ENCODE measurements at regions not wholly inside any gene's neighbourhood (a gene's known extent, or its start where the extent isn't known, plus 50 kb on each side); places are given as distances from the start of the nearest gene placed in this dataset.

DNA sequence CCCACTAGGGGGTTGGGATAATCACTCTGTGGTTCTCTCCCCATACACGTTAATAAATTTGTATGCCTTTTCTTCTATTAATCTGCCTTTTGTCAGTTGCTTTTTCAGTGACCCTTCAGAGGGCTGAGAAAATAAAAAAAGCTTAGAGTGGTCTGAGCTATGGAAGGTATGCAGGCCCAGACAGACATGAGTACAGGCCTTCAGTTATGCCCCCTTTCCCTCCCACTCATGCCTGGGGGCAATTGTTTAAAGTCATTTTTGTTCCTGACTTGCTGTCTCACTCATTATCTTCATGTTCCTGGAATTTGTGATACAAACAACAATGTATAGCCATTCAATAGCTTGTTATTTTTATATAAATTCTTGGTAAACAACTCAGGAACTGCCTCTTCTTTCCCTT, 170.8 kb downstream of the AKR1D1 start:
- intact Hi-C loops (cut with micrococcal nuclease) (no loop called here), in situ Hi-C loops (cut with MboI; ENCODE audit: low sequenced_read_pairs) (no loop called here), dilution Hi-C loops (cut with HindIII; ENCODE audit: low sequenced_read_pairs, unreplicated experiment) (no loop called here)
- Histone ChIP-seq H4K8ac (ENCODE audit: low read depth in 2 of 2, low read length in 2 of 2) (no peak overlapping the region), H3K27me3 (ENCODE audit: control insufficient read depth, insufficient read depth, low read length) (no peaks in the 10 kb centered on the region), H2BK20ac (ENCODE audit: low read depth, low read length) (no peak overlapping the region), H2AK5ac (ENCODE audit: low read depth, low read length) (no peak overlapping the region), H3K9me1 (ENCODE audit: insufficient read depth, low read length) (no peaks in the 10 kb centered on the region), H3K27ac (ENCODE audit: insufficient read depth, low read length) (no peak overlapping the region), H4K91ac (ENCODE audit: insufficient read depth, low read depth, low read length) (no peak overlapping the region), H2BK5ac (ENCODE audit: low read depth, low read length, poor library complexity, severe bottlenecking) (no peak overlapping the region), H3K56ac (ENCODE audit: extremely low read depth, insufficient read depth, low read length) (no peak overlapping the region), H3K9me3 (ENCODE audit: control insufficient read depth, insufficient read depth, low read length) (peaks cover 7% of the 10 kb centered on the region; the same call in 1 of the 2 replicates), H3K18ac (ENCODE audit: low read depth, low read length) (no peak overlapping the region), H2AK9ac (replicated peaks; ENCODE audit: low read depth, low read length, poor library complexity) (no peak overlapping the region), H3K36me3 (ENCODE audit: control insufficient read depth, insufficient read depth, low read length) (no peaks in the 10 kb centered on the region), H3K23ac (ENCODE audit: low read depth, low read length) (no peak overlapping the region), H2AFZ (replicated peaks; ENCODE audit: low read length, poor library complexity) (no peak overlapping the region), H3K4ac (ENCODE audit: low read depth, low read length) (no peak overlapping the region), H4K20me1 (ENCODE audit: insufficient read depth, low read length) (no peaks in the 10 kb centered on the region), H3K4me1 (ENCODE audit: control insufficient read depth, insufficient read depth, low read length) (no peaks in the 10 kb centered on the region), H4K5ac (ENCODE audit: low read depth, low read length) (no peak overlapping the region), H3K14ac (replicated peaks; ENCODE audit: low read depth, low read length) (no peak overlapping the region), H3K4me2 (ENCODE audit: low read depth, low read length) (no peak overlapping the region), H3K4me3 (ENCODE audit: insufficient read depth, low read depth, low read length) (no peak overlapping the region), H2BK15ac (ENCODE audit: low read depth, low read length) (no peak overlapping the region), H3K79me1 (ENCODE audit: low read depth in 1 of 2, low read length in 2 of 2) (no peaks in the 10 kb centered on the region), H2BK120ac (ENCODE audit: low read depth, low read length) (no peak overlapping the region), H3K9ac (ENCODE audit: low read depth, low read length) (no peak overlapping the region)
- TF ChIP-seq CTCF (conservative IDR thresholded peaks at IDR 0.05; ENCODE audit: low read depth, low read length), result no peak
- TF ChIP-seq MXI1 (IDR thresholded peaks at IDR 0.05; ENCODE audit: borderline replicate concordance, low read depth, low read length), result no peak
- no peak for TF ChIP-seq RCOR1 (IDR thresholded peaks at IDR 0.05; ENCODE audit: insufficient replicate concordance, low read length)
- no peak for TF ChIP-seq FOS (IDR thresholded peaks at IDR 0.05; ENCODE audit: low read depth, low read length)
- TF ChIP-seq, protein P1, sequence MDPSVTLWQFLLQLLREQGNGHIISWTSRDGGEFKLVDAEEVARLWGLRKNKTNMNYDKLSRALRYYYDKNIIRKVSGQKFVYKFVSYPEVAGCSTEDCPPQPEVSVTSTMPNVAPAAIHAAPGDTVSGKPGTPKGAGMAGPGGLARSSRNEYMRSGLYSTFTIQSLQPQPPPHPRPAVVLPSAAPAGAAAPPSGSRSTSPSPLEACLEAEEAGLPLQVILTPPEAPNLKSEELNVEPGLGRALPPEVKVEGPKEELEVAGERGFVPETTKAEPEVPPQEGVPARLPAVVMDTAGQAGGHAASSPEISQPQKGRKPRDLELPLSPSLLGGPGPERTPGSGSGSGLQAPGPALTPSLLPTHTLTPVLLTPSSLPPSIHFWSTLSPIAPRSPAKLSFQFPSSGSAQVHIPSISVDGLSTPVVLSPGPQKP (IDR thresholded peaks at IDR 0.05; ENCODE audit: borderline replicate concordance, low read depth, low read length), result no peak
- TF ChIP-seq MAFK (IDR thresholded peaks at IDR 0.05; ENCODE audit: low read depth, low read length), result no peak
- DNase-seq, result no peak
- BruUV-seq (replicated peaks), result no TSS peak
- ChIA-PET CTCF (no interaction called here), POLR2A (ENCODE audit: unreplicated experiment) (no interaction called here)
- ATAC-seq (ENCODE audit: low read depth), result no peak
- no CpG with 5 or more reads among the region's 1 CpG for WGBS, 2 experiments (ENCODE audit: extremely low coverage in 2 of 2, insufficient read length in 1 of 2)

Measured in IMR-90 (cell line).